B cell (primary cell): ENCODE measurements at regions not wholly inside any gene's neighbourhood (a gene's known extent, or its start where the extent isn't known, plus 50 kb on each side); places are given as distances from the start of the nearest gene placed in this dataset.

ENCODE experiments used
- ATAC-seq: fragments of 200-7000 bp; cut with Tn5 transposase; one replicate; pipeline ENCODE4 v1.10.0; 2021; ENCODE audit warnings: low read depth, mild to moderate bottlenecking, moderate number of reproducible peaks, moderate library complexity
- CTCF ChIA-PET: fragments of 350-600 bp; sonication (Branson Sonifier 250); formaldehyde crosslinking; loops from one replicate; lab custom pipeline; 2021; ENCODE audit warnings: antibody characterized with exemption, inconsistent platforms; lab: Charles Lee
- POLR2A ChIA-PET: fragments of 350-600 bp; sonication (Branson Sonifier 250); formaldehyde crosslinking; loops from one replicate; lab custom pipeline; 2021; ENCODE audit warnings: antibody characterized with exemption; lab: Charles Lee
- DNase-seq: peaks from one replicate; pipeline ENCODE4 v3.0.0; 2013
- H2AFZ ChIP-seq: 2 replicates; pipeline ENCODE4 v1.6.1; 2012; ENCODE audit warnings: mild to moderate bottlenecking, low read depth, low read length; ENCODE audit not compliant: insufficient read depth, poor library complexity, severe bottlenecking
- H3K27ac ChIP-seq, 2 donors: 1 replicate in 1 of 2; 2 replicates in 1 of 2; pipeline ENCODE4 v1.5.1; 2012 to 2013; ENCODE audit warnings: low read length in 2 of 2, mild to moderate bottlenecking in 2 of 2, moderate library complexity in 1 of 2
- H3K27me3 ChIP-seq, 4 experiments: fragments of 200-600 bp in 1 of 4; sonication (generic) in 1 of 4; replicated peaks in 1 of 4; 1 replicate in 2 of 4; 2 replicates in 2 of 4; pipeline versions ENCODE4 v1.6.1 to v1.7.0; 2013 to 2016; ENCODE audit warnings: low read length in 3 of 4, mild to moderate bottlenecking in 2 of 4, mixed read lengths in 1 of 4, moderate library complexity in 1 of 4; ENCODE audit not compliant: insufficient read depth in 4 of 4, control insufficient read depth in 3 of 4; ENCODE audit errors: control extremely low read depth in 1 of 4
- H3K36me3 ChIP-seq, 2 experiments: replicated peaks in 1 of 2; 1 replicate in 1 of 2; 2 replicates in 1 of 2; pipeline versions ENCODE4 v1.6.1 to v1.7.1; 2013; ENCODE audit warnings: low read length in 1 of 2; ENCODE audit not compliant: insufficient read depth in 2 of 2, control insufficient read depth in 1 of 2; ENCODE audit errors: control extremely low read depth in 1 of 2, extremely low read depth in 1 of 2
- H3K4me1 ChIP-seq, 2 donors: fragments of 200-600 bp in 1 of 2; sonication (generic) in 1 of 2; 1 replicate in 1 of 2; 2 replicates in 1 of 2; pipeline versions ENCODE4 v1.5.1 to v1.6.1; 2013 to 2017; ENCODE audit warnings: low read length in 2 of 2; ENCODE audit not compliant: control insufficient read depth in 2 of 2, insufficient read depth in 2 of 2
- H3K4me2 ChIP-seq: replicated peaks from 2 replicates; pipeline ENCODE3; 2012; ENCODE audit warnings: mild to moderate bottlenecking, low read depth, low read length; ENCODE audit not compliant: poor library complexity, severe bottlenecking
- H3K4me3 ChIP-seq, 5 experiments: fragments of 200-600 bp in 1 of 5; sonication (generic) in 1 of 5; 1 replicate in 3 of 5; 2 replicates in 2 of 5; pipeline versions ENCODE4 v1.5.1 to v1.7.0; 2011 to 2016; ENCODE audit warnings: low read length in 4 of 5, mild to moderate bottlenecking in 4 of 5, low read depth in 2 of 5, control low read depth in 1 of 5, moderate library complexity in 1 of 5; ENCODE audit not compliant: insufficient read depth in 1 of 5; ENCODE audit errors: control extremely low read depth in 1 of 5, extremely low read depth in 1 of 5
- H3K79me2 ChIP-seq: fragments of 200-600 bp; sonication (generic); one replicate; pipeline ENCODE4 v1.6.0; 2016; ENCODE audit warnings: low read length; ENCODE audit not compliant: control insufficient read depth, insufficient read depth
- H3K9ac ChIP-seq: fragments of 200-600 bp; sonication (generic); 2 replicates; pipeline ENCODE4 v1.6.1; 2017; ENCODE audit warnings: mild to moderate bottlenecking, low read length, moderate library complexity
- H3K9me3 ChIP-seq, 3 donors: one replicate each; pipeline versions ENCODE4 v1.6.1 to v1.7.1; 2013; ENCODE audit warnings: low read length in 2 of 3; ENCODE audit not compliant: control insufficient read depth in 2 of 3, insufficient read depth in 1 of 3; ENCODE audit errors: control extremely low read depth in 1 of 3
- H4K20me1 ChIP-seq: 2 replicates; pipeline ENCODE4 v1.6.0; 2012; ENCODE audit warnings: mild to moderate bottlenecking, low read length; ENCODE audit not compliant: insufficient read depth, control insufficient read depth, poor library complexity, severe bottlenecking
- H3K27ac Mint-ChIP-seq: one replicate; pipeline ENCODE4 v1.8.0; 2021; ENCODE audit warnings: mixed read lengths
- H3K27me3 Mint-ChIP-seq: one replicate; pipeline ENCODE4 v1.8.0; 2021; ENCODE audit warnings: mixed read lengths
- H3K4me1 Mint-ChIP-seq: one replicate; pipeline ENCODE4 v1.8.0; 2021; ENCODE audit warnings: mixed read lengths
- H3K4me3 Mint-ChIP-seq: one replicate; pipeline ENCODE4 v1.8.0; 2021; ENCODE audit warnings: mixed read lengths
- H3K9me3 Mint-ChIP-seq: one replicate; pipeline ENCODE4 v1.8.0; 2022; ENCODE audit warnings: mixed read lengths; ENCODE audit not compliant: insufficient read depth
- CTCF ChIP-seq: fragments of 200-600 bp; IDR thresholded peaks from one replicate; pipeline ENCODE4 v1.8.0; 2022; ENCODE audit warnings: antibody characterized with exemption, mild to moderate bottlenecking
- EZH2 ChIP-seq: IDR thresholded peaks from 2 replicates; pipeline ENCODE4 v1.6.1; 2012; ENCODE audit warnings: borderline replicate concordance, low read depth, mild to moderate bottlenecking, moderate library complexity, low read length; ENCODE audit not compliant: insufficient read depth, poor library complexity, severe bottlenecking
- WGBS: methylation state at CpG from one replicate; pipeline ENCODE4 v1.1.5; 2013; ENCODE audit warnings: missing lambda C conversion rate; ENCODE audit not compliant: insufficient coverage; 5-methylcytosine and 5-hydroxymethylcytosine counted together
- intact Hi-C: fragments of 100-400 bp; cut with micrococcal nuclease; formaldehyde crosslinking; loops from one replicate; pipeline ENCODE4 v1.10.0; 2022

GRCh38 chr4:188550296-188550695 is 411.1 kb downstream of the TRIML1 start:
- intact Hi-C loops = no loop called here
- Histone ChIP-seq H3K27ac (no peak overlapping the region), H3K36me3 (no peaks in the 10 kb centered on the region), H3K9me3 (peaks cover 0 to 10% (median 1%) of the 10 kb centered on the region in 3 donors), H3K4me1 (no peaks in the 10 kb centered on the region), H3K9ac (no peak overlapping the region), H2AFZ (no peak overlapping the region), H3K79me2 (no peaks in the 10 kb centered on the region), H3K27me3 (no peaks in the 10 kb centered on the region), H3K4me2 (no peak overlapping the region), H3K4me3 (no peak overlapping the region), H4K20me1 (no peaks in the 10 kb centered on the region)
- peaks cover 3% of the 10 kb centered on the region for H3K9me3 Mint-ChIP-seq
- H3K27me3 Mint-ChIP-seq = no peaks in the 10 kb centered on the region
- 71% methylated on average over 5 of the region's 10 CpGs for WGBS
- POLR2A ChIA-PET = no interaction called here
- CTCF ChIA-PET = no interaction called here
- no peak for ATAC-seq
- no peak overlapping the region for H3K4me3 Mint-ChIP-seq
- TF ChIP-seq EZH2 = no peak
- no peak for TF ChIP-seq CTCF
- no peak for DNase-seq
- H3K4me1 Mint-ChIP-seq = no peaks in the 10 kb centered on the region
- no peak overlapping the region for H3K27ac Mint-ChIP-seq

- DNase-seq (no peak), ATAC-seq (no peak)
- Histone ChIP-seq H3K36me3 (no peaks in the 10 kb centered on the region), H2AFZ (no peak overlapping the region), H3K27me3 (no peaks in the 10 kb centered on the region), H3K4me2 (no peak overlapping the region), H3K79me2 (no peaks in the 10 kb centered on the region), H3K27ac (no peak overlapping the region), H3K9me3 (peaks cover 0 to 12% (median 1%) of the 10 kb centered on the region in 3 donors), H3K4me3 (no peak overlapping the region), H3K4me1 (no peaks in the 10 kb centered on the region), H4K20me1 (no peaks in the 10 kb centered on the region), H3K9ac (no peak overlapping the region)
- ChIA-PET CTCF (no interaction called here), POLR2A (no interaction called here)
- H3K27ac Mint-ChIP-seq = no peak overlapping the region
- intact Hi-C loops = no loop called here
- H3K4me3 Mint-ChIP-seq = no peak overlapping the region
- H3K9me3 Mint-ChIP-seq = peaks cover 3% of the 10 kb centered on the region
- H3K4me1 Mint-ChIP-seq = no peaks in the 10 kb centered on the region
- TF ChIP-seq CTCF = no peak
- TF ChIP-seq EZH2 = no peak
- 80% methylated on average over 2 of the region's 6 CpGs for WGBS
- H3K27me3 Mint-ChIP-seq = no peaks in the 10 kb centered on the region
These were observed 411.9 kb downstream of the TRIML1 start for GRCh38 chr4:188551156-188551555.
